Testis (tissue), 2 donors: ENCODE measurements at regions not wholly inside any gene's neighbourhood (a gene's known extent, or its start where the extent isn't known, plus 50 kb on each side); places are given as distances from the start of the nearest gene placed in this dataset.

Source experiments
- DNase-seq: peaks from one replicate; pipeline ENCODE4 v3.0.0-alpha.2; 2019
- H3K27ac ChIP-seq, 2 donors: fragments of 200-600 bp; sonication (generic); one replicate each; pipeline ENCODE4 v1.5.1; 2019
- H3K27me3 ChIP-seq: fragments of 200-600 bp; sonication (generic); one replicate; pipeline ENCODE4 v1.5.1; 2019
- H3K36me3 ChIP-seq: fragments of 200-600 bp; sonication (generic); one replicate; pipeline ENCODE4 v1.5.1; 2017; ENCODE audit warnings: low read depth; ENCODE audit errors: missing control alignments
- H3K4me1 ChIP-seq: fragments of 200-600 bp; sonication (generic); one replicate; pipeline ENCODE4 v1.5.1; 2019
- H3K4me3 ChIP-seq, 2 donors: fragments of 200-600 bp; sonication (generic); one replicate each; pipeline ENCODE4 v1.5.1; 2017 to 2019
- H3K9me3 ChIP-seq: fragments of 200-600 bp; sonication (generic); one replicate; pipeline ENCODE4 v1.5.1; 2017
- POLR2A ChIP-seq: fragments of 450-650 bp; IDR thresholded peaks from one replicate; pipeline ENCODE4 v1.6.1; 2017; ENCODE audit warnings: antibody characterized with exemption, mild to moderate bottlenecking, moderate library complexity
- WGBS, 2 donors: methylation state at CpG; one replicate each; pipeline ENCODE4 v1.1.5; 2018; 5-methylcytosine and 5-hydroxymethylcytosine counted together
- intact Hi-C: fragments of 100-400 bp; cut with DNase I; formaldehyde crosslinking; loops from one replicate; pipeline ENCODE4 v1.15.1; 2023; ENCODE audit warnings: low total_unique reads
- TF ChIP-seq, protein P1 (sequence below), 3 experiments: fragments of 450-650 bp in 2 of 3; fragments of 200-600 bp in 1 of 3; sonication (generic) in 1 of 3; IDR thresholded peaks; one replicate each; pipeline ENCODE4 v1.5.1; 2016 to 2019; ENCODE audit warnings: antibody characterized with exemption in 3 of 3, mild to moderate bottlenecking in 2 of 3, moderate library complexity in 1 of 3

DNA sequence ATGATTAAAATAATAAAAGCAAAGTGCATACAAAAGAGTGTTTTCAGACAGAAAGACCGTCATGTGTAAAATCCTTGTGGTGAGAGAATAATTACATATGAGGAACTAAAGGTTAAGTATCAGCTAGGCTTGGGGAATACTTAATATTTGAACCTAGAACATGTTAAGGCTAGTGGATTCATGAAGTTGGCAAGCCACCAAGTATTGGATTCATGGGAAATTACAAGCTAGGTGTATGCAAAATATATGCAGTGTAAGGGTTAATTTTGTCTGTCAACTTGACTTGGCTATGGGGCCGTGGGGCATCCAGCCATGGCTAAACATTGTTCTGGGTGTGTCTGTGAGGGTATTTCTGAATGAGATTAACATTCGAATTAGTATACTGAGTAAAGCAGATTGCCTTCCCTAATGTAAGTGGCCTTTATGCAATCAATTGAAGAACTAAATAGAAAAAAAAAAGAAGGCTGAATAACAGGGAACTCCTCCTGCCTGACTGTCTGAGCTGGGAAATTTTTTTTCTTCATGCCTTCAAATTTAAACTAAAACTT is 533.5 kb upstream of the KLF12 start:
- H3K4me3 ChIP-seq, result no peak overlapping the region
- TF ChIP-seq POLR2A, result no peak
- TF ChIP-seq, protein P1, sequence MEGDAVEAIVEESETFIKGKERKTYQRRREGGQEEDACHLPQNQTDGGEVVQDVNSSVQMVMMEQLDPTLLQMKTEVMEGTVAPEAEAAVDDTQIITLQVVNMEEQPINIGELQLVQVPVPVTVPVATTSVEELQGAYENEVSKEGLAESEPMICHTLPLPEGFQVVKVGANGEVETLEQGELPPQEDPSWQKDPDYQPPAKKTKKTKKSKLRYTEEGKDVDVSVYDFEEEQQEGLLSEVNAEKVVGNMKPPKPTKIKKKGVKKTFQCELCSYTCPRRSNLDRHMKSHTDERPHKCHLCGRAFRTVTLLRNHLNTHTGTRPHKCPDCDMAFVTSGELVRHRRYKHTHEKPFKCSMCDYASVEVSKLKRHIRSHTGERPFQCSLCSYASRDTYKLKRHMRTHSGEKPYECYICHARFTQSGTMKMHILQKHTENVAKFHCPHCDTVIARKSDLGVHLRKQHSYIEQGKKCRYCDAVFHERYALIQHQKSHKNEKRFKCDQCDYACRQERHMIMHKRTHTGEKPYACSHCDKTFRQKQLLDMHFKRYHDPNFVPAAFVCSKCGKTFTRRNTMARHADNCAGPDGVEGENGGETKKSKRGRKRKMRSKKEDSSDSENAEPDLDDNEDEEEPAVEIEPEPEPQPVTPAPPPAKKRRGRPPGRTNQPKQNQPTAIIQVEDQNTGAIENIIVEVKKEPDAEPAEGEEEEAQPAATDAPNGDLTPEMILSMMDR (IDR thresholded peaks at IDR 0.05), result no peak
- no peaks in the 10 kb centered on the region for H3K4me1 ChIP-seq
- no peaks in the 10 kb centered on the region for H3K27me3 ChIP-seq
- WGBS, 2 donors, result 76% methylated on average over 3 of the region's 3 CpGs
- no peaks in the 10 kb centered on the region for H3K9me3 ChIP-seq
- no peak overlapping the region for H3K27ac ChIP-seq
- H3K36me3 ChIP-seq, result no peaks in the 10 kb centered on the region
- intact Hi-C loops, result no loop called here
- no peak for DNase-seq

DNA sequence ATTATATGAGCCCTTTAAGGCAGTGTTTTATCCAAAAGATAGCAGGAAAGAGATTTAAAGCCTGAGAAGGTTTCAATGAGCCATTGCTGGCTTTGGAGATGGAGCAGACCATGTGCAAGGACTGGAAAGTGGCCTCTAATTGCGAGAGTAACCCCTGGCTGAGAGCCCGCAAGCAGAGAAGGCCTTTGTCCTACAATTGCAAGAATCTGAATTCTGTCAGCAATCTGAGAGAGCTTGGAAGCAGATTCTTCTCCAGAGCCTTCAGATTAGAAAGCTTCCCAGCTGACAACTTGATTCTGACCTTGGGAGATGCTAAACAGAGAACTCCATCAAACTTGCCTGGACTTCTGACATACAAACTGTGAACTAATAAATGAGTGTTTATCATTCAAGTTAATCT is 528.7 kb upstream of the KLF12 start:
- TF ChIP-seq, protein P1 (IDR thresholded peaks at IDR 0.05), result no peak
- TF ChIP-seq POLR2A, result no peak
- Histone ChIP-seq H3K9me3 (no peaks in the 10 kb centered on the region), H3K36me3 (no peaks in the 10 kb centered on the region), H3K4me1 (no peaks in the 10 kb centered on the region), H3K27me3 (no peaks in the 10 kb centered on the region), H3K4me3 (no peak overlapping the region), H3K27ac (no peak overlapping the region)
- 53 to 58% methylated on average over 2 of the region's 2 CpGs for WGBS, 2 donors
- peak; percentile 21 for DNase-seq
- intact Hi-C loops, result no loop called here

DNA sequence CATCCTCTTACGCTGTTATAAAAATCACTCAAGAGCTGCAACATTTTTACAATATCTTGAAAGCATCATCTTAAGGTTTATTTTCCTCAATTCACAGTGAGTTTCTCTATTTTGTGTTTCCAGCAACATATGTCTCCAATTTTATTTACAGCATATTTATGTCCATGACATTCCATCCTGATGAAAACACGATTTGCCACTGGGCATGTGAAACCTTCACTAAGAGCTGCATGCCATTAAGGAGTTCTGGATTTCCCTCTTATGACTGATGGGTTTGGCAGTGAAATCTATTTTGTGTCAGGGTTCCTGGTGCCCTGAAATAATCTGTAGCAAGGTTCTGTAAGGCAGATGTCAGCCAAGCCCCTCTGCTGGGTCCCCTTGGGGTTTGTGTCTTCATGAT is 527.6 kb upstream of the KLF12 start:
- Histone ChIP-seq H3K27me3 (no peaks in the 10 kb centered on the region), H3K9me3 (no peaks in the 10 kb centered on the region), H3K4me1 (no peaks in the 10 kb centered on the region), H3K27ac (no peak overlapping the region), H3K36me3 (no peaks in the 10 kb centered on the region), H3K4me3 (no peak overlapping the region)
- 66 to 73% methylated on average over 2 of the region's 2 CpGs for WGBS, 2 donors
- no peak for DNase-seq
- TF ChIP-seq, protein P1 (IDR thresholded peaks at IDR 0.05), result no peak
- TF ChIP-seq POLR2A, result no peak
- intact Hi-C loops, result no loop called here

DNA sequence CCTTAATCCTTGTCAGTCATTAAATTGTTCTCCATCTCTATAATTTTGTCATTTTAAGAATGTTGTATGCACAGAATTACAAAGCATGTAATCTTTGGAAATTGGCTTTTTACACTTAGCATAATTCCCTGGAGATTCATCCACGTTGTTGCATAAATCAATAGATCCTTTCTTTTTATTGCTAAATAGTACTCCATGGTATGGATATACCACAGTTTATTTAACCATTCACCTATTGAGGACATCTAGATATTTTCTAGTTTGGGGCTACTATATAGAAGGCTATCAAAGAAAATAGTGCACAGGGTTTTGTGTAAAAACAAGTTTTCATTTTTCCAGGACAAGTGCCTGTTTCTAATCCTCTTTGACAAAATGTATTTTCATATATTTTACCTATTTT is 523.6 kb upstream of the KLF12 start:
- WGBS, 2 donors, result 89 to 93% methylated on average over 1 of the region's 1 CpG
- no peaks in the 10 kb centered on the region for H3K9me3 ChIP-seq
- H3K4me3 ChIP-seq, result no peak overlapping the region
- DNase-seq, result no peak
- H3K4me1 ChIP-seq, result no peaks in the 10 kb centered on the region
- H3K36me3 ChIP-seq, result no peaks in the 10 kb centered on the region
- H3K27me3 ChIP-seq, result no peaks in the 10 kb centered on the region
- no peak overlapping the region for H3K27ac ChIP-seq
- intact Hi-C loops, result no loop called here
- TF ChIP-seq POLR2A, result no peak
- TF ChIP-seq, protein P1 (IDR thresholded peaks at IDR 0.05), result no peak

DNA sequence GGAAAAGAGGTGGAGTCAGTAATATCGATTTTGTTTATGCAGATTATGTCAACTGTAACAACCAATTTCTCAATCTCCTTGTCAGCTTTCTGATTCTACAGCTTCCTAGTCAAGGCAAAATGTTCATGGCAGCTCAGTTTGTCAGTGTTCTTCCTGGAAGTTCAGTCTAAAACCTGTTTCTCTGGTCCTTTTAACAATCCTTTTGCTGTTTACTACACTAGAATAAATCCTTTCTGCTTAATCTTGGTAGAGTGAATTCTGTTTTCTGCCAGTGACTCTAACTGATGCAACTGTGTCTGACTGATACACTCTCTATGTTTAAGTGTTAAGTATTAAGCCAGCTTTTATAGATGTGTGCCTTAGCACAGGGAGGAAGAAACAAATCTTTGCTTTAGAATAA is 516.9 kb upstream of the KLF12 start:
- no peaks in the 10 kb centered on the region for H3K9me3 ChIP-seq
- H3K36me3 ChIP-seq, result no peaks in the 10 kb centered on the region
- H3K27ac ChIP-seq, result no peak overlapping the region
- DNase-seq, result no peak
- WGBS, 2 donors, result 59 to 81% methylated on average over 1 of the region's 1 CpG
- no peaks in the 10 kb centered on the region for H3K4me1 ChIP-seq
- intact Hi-C loops, result no loop called here
- no peak overlapping the region for H3K4me3 ChIP-seq
- TF ChIP-seq, protein P1 (IDR thresholded peaks at IDR 0.05), result no peak
- no peak for TF ChIP-seq POLR2A
- H3K27me3 ChIP-seq, result no peaks in the 10 kb centered on the region
